ENCODE measurements at regions not wholly inside any gene's neighbourhood (a gene's known extent, or its start where the extent isn't known, plus 50 kb on each side); places are given as distances from the start of the nearest gene placed in this dataset.
"Not testable (repeated sequence)": the region's sequence is repeated elsewhere in the genome, so short reads cannot be mapped to it uniquely, and the experiment has no call there.

DNA sequence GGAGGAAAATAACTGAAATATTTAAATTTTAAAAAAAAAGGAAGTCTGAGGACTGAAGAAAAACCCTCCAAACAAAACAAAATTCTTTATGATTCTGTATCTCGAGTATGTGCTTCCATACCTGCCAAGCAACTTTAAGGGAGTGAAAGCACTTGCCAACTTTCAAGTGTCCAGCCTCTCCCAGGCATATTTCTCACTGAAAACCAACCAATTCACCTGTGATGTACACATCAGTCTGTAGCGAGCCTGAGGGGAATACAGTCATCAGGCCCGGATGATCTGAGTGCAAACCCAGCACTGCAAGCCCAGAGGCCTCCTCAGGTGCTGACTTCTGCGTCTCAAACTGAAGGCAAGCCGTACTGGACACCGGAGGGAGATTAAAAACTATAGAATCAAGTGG, 164.8 kb upstream of the NT5E start:
- ChIA-PET POLR2A (no interaction called here), CTCF (no interaction called here)
- DNase-seq (ENCODE audit: low read depth, low spot score), result no peak
- no peak for TF ChIP-seq CTCF (IDR thresholded peaks at IDR 0.05; ENCODE audit: insufficient read depth, low read length, missing control alignments)
- H3K4me3 ChIP-seq (ENCODE audit: low read depth, low read length), result no peak overlapping the region

DNA sequence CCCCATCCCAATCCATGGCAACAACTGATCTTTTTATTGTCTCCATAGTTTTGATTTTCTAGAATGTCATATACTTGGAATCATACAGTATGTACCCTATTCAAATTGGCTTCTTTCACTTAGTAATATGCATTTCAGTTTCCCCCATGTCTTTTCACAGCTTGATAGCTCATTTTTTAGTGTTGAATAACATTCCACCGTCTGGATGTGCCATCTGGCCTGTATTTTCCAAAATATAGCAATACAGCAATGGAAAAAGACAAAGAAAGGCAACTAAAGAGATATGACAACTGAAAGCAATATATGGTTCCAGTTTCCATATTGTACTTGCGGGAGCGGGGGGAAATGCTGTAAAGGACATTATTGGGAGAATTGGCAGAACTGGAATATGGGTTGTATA, 166.4 kb upstream of the NT5E start:
- no peak for TF ChIP-seq CTCF (IDR thresholded peaks at IDR 0.05; ENCODE audit: insufficient read depth, low read length, missing control alignments)
- ChIA-PET POLR2A (no interaction called here), CTCF (no interaction called here)
- no peak for DNase-seq (ENCODE audit: low read depth, low spot score)
- no peak overlapping the region for H3K4me3 ChIP-seq (ENCODE audit: low read depth, low read length)

DNA sequence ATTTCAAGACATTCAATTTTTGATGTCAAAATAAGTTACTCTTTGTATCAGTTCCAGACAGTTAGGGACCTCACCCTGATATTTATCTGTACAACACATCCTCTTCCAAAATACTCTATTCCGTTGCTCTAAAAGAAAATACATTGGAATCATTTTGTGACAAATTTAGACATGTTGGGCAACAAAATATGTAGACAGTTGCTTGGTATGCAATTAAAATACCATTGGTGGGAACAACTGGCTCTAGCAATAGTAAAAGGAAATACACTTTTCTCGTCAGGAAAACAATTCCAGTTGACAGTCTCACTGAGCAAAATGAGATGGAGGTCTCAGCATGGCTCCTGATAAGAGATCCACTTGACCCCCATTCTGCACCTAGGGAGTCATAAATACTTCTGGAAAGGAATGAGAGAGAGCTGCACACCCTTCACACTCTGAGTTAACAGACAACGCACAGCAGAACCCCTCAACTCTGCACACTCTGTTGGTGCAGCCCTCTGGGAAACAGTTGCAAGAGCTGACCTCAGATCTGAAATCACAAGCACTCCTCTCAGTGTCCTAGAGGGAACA, 171.3 kb upstream of the NT5E start:
- CTCF ChIA-PET, result interaction anchor here (1.0 kb wide), 1 partner anchor 46 kb away, joined by 3 read pairs; no protein-coding TSS in a partner anchor
- no peak for DNase-seq (ENCODE audit: low read depth, low spot score)
- no peak for TF ChIP-seq CTCF (IDR thresholded peaks at IDR 0.05; ENCODE audit: insufficient read depth, low read length, missing control alignments)
- no peak overlapping the region for H3K4me3 ChIP-seq (ENCODE audit: low read depth, low read length)
- POLR2A ChIA-PET, result no interaction called here

DNA sequence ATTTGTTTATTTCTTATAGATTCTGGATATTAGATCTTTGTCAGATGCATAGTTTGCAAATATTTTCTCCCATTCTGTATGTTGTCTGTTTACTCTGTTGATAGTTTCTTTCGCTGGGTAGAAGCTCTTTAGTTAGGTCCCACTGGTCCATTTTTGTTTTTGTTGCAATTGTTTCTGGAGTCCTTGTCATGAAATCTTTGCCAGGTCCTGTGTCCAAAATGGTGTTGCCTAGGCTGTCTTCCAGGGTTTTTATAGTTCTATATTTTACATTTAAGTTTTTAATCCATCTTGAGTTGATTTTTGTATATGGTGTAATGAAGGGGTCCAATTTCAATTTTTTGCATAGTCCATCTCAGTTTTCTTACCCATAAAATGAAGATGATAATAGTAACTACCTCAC, 173.9 kb upstream of the NT5E start:
- POLR2A ChIA-PET; H3K4me3 ChIP-seq (ENCODE audit: low read depth, low read length); CTCF ChIA-PET; DNase-seq (ENCODE audit: low read depth, low spot score): not testable (repeated sequence)

- CTCF ChIA-PET, result no interaction called here
Measured at GRCh38 chr6:85275338-85275985, 174.4 kb upstream of the NT5E start.

GRCh38 chr6:85273870-85274269, 176.0 kb upstream of the NT5E start:
- ChIA-PET POLR2A (no interaction called here), CTCF (no interaction called here)
- H3K4me3 ChIP-seq (ENCODE audit: low read depth, low read length), result no peak overlapping the region
- no peak for TF ChIP-seq CTCF (IDR thresholded peaks at IDR 0.05; ENCODE audit: insufficient read depth, low read length, missing control alignments)
- DNase-seq (ENCODE audit: low read depth, low spot score), result no peak

More at GRCh38 chr6:85275338-85275985, 174.4 kb upstream of the NT5E start:
- DNase-seq (ENCODE audit: low read depth, low spot score), result no peak
- no peak for TF ChIP-seq CTCF (IDR thresholded peaks at IDR 0.05; ENCODE audit: insufficient read depth, low read length, missing control alignments)
- no peak overlapping the region for H3K4me3 ChIP-seq (ENCODE audit: low read depth, low read length)
- POLR2A ChIA-PET, result no interaction called here

DNA sequence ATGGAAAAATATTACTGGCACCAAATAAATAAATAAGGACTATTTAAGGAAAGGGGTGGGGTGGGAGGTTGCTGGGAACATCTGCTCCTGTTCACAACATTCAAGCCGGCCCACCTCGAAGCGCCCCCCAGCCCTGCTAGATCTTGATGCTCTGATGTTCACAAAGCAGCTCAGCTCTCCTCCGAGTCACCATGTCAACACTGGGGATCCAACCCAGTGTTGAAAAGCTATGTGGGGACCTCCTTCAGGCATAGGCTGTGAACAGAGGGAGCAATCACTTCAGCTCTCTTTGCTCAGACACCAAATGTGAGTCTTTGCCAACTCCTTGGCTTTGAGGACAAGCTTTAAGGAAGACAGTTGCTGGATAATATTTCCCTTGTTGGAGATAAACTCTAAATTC, 176.8 kb upstream of the NT5E start:
- no peak for DNase-seq (ENCODE audit: low read depth, low spot score)
- ChIA-PET POLR2A (no interaction called here), CTCF (no interaction called here)
- no peak for TF ChIP-seq CTCF (IDR thresholded peaks at IDR 0.05; ENCODE audit: insufficient read depth, low read length, missing control alignments)
- H3K4me3 ChIP-seq (ENCODE audit: low read depth, low read length), result no peak overlapping the region

All from AG04449 (cell line).